ENCODE measurements at regions not wholly inside any gene's neighbourhood (a gene's known extent, or its start where the extent isn't known, plus 50 kb on each side); places are given as distances from the start of the nearest gene placed in this dataset.

GRCh38 chr18:1294229-1294628 is 389.6 kb downstream of the ADCYAP1 start:
- Histone ChIP-seq H3K4me3 (no peak overlapping the region), H3K36me3 (no peaks in the 10 kb centered on the region), H3K9me3 (peaks cover 0 to 3% (median 0%) of the 10 kb centered on the region in 4 donors), H3K27ac (no peak overlapping the region), H3K27me3 (no peaks in the 10 kb centered on the region), H3K4me1 (no peaks in the 10 kb centered on the region)
- TF ChIP-seq EP300 (IDR thresholded peaks at IDR 0.05) (no peak), POLR2AphosphoS5 (IDR thresholded peaks at IDR 0.05) (no peak), POLR2A (IDR thresholded peaks at IDR 0.05) (no peak)
- TF ChIP-seq, protein P1, sequence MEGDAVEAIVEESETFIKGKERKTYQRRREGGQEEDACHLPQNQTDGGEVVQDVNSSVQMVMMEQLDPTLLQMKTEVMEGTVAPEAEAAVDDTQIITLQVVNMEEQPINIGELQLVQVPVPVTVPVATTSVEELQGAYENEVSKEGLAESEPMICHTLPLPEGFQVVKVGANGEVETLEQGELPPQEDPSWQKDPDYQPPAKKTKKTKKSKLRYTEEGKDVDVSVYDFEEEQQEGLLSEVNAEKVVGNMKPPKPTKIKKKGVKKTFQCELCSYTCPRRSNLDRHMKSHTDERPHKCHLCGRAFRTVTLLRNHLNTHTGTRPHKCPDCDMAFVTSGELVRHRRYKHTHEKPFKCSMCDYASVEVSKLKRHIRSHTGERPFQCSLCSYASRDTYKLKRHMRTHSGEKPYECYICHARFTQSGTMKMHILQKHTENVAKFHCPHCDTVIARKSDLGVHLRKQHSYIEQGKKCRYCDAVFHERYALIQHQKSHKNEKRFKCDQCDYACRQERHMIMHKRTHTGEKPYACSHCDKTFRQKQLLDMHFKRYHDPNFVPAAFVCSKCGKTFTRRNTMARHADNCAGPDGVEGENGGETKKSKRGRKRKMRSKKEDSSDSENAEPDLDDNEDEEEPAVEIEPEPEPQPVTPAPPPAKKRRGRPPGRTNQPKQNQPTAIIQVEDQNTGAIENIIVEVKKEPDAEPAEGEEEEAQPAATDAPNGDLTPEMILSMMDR (IDR thresholded peaks at IDR 0.05): no peak
- WGBS, 5 donors: 30 to 39% (median 34%) methylated on average over 4 of the region's 4 CpGs
- intact Hi-C loops (cut with DNase I; ENCODE audit: low total_unique reads): no loop called here
- DNase-seq: peak in 1 of 2 donors; percentile 3

GRCh38 chr18:1296237-1296636 is 391.6 kb downstream of the ADCYAP1 start:
- Histone ChIP-seq H3K9me3 (peaks cover 0 to 3% (median 0%) of the 10 kb centered on the region in 4 donors), H3K4me1 (no peaks in the 10 kb centered on the region), H3K36me3 (no peaks in the 10 kb centered on the region), H3K27me3 (no peaks in the 10 kb centered on the region), H3K4me3 (no peak overlapping the region), H3K27ac (no peak overlapping the region)
- TF ChIP-seq EP300 (IDR thresholded peaks at IDR 0.05) (no peak), POLR2AphosphoS5 (IDR thresholded peaks at IDR 0.05) (no peak)
- TF ChIP-seq, protein P1 (IDR thresholded peaks at IDR 0.05): no peak
- intact Hi-C loops (cut with DNase I; ENCODE audit: low total_unique reads): no loop called here
- WGBS, 5 donors: 69 to 76% (median 75%) methylated on average over 6 of the region's 6 CpGs
- DNase-seq: no peak

DNA sequence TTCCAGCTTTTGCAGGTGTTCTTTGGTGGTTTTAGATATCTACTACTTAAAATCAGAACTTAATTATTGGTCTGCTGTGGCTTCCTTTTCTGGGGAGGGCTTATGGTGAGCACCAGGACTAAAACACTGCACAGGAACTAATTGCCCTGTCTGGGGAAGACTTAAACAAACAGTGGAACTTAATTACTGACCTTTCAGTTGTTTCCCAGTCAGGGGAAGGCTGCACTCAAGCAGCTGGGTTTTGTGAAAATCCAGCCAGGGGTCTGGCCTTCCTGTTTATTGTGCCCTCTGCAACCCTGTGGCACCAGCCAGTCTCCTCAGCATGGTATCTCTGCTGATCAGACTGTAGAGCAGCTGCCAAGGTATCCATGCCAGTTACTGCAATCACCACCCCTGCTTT is 398.2 kb downstream of the ADCYAP1 start:
- DNase-seq: no peak

DNA sequence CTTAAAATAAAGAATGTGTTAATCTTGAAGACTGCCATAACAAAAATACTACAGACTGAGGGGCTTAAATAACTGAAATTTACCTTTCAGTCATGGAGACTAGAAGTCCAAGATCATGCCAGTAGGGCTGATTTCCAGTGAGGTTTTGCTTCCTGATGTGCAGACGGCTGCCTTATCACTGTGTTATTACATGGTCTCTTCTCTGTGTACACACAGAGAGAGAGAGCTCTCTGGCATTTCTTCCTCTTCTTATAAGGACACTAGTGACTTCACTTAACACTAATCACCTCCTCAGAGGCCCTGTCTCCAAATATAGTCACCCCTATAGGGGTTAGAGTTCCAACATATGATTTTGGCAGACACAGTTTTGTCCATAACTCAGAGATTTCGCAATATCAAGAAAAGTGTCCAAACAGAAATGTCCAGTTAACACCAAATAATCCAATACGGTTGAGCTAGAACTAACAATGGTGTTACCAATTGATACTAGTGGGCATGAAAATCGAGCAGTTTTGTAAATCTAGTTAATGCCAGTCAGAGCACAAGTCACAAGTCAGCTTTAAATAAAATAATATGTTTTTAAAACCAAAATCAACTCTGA is 399.8 kb downstream of the ADCYAP1 start:
- intact Hi-C loops (cut with DNase I; ENCODE audit: low total_unique reads): no loop called here
- H3K27me3 ChIP-seq: no peaks in the 10 kb centered on the region
- H3K4me3 ChIP-seq: no peak overlapping the region
- H3K27ac ChIP-seq: no peak overlapping the region
- DNase-seq: no peak
- peaks cover 0 to 6% (median 2%) of the 10 kb centered on the region in 4 donors for H3K9me3 ChIP-seq
- H3K36me3 ChIP-seq: no peaks in the 10 kb centered on the region
- TF ChIP-seq POLR2AphosphoS5 (IDR thresholded peaks at IDR 0.05) (no peak), POLR2A (IDR thresholded peaks at IDR 0.05) (no peak), EP300 (IDR thresholded peaks at IDR 0.05) (no peak)
- TF ChIP-seq, protein P1 (IDR thresholded peaks at IDR 0.05): no peak
- no peaks in the 10 kb centered on the region for H3K4me1 ChIP-seq
- WGBS, 5 donors: 38 to 55% (median 47%) methylated on average over 4 of the region's 4 CpGs

More for the DNA sequence above, 398.2 kb downstream of the ADCYAP1 start:
- Histone ChIP-seq H3K4me3 (no peak overlapping the region), H3K27ac (no peak overlapping the region), H3K36me3 (no peaks in the 10 kb centered on the region), H3K27me3 (no peaks in the 10 kb centered on the region), H3K4me1 (no peaks in the 10 kb centered on the region), H3K9me3 (peaks cover 0 to 6% (median 2%) of the 10 kb centered on the region in 4 donors)
- no peak for TF ChIP-seq POLR2AphosphoS5 (IDR thresholded peaks at IDR 0.05)
- intact Hi-C loops (cut with DNase I; ENCODE audit: low total_unique reads): no loop called here

DNA sequence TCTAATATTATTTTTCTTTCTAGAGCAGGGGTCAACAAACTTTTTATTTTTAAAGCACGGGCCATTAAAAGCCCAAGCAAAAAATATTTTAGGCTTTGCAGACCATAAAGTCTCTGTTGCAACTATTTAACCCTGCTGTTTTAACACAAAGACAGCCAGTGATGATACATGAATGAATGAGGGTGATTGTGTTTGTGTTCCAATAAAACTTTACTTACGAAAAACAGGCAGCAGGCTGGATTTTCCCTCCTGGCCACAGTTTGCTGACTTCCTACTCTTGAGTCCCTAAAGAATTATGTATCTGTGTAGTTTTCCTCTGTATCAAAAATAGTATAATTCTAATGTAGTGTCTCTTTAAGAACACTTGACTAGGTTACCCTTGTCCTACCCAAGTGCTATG is 402.0 kb downstream of the ADCYAP1 start:
- Histone ChIP-seq H3K27me3 (no peaks in the 10 kb centered on the region), H3K4me1 (no peaks in the 10 kb centered on the region), H3K36me3 (no peaks in the 10 kb centered on the region), H3K27ac (no peak overlapping the region), H3K4me3 (no peak overlapping the region), H3K9me3 (peaks cover 0 to 6% (median 2%) of the 10 kb centered on the region in 4 donors)
- DNase-seq: no peak
- WGBS, 5 donors: 73 to 88% (median 80%) methylated on average over 2 of the region's 2 CpGs
- TF ChIP-seq POLR2AphosphoS5 (IDR thresholded peaks at IDR 0.05): no peak
- TF ChIP-seq EP300 (IDR thresholded peaks at IDR 0.05): no peak
- TF ChIP-seq, protein P1 (IDR thresholded peaks at IDR 0.05): no peak
- no peak for TF ChIP-seq POLR2A (IDR thresholded peaks at IDR 0.05)
- intact Hi-C loops (cut with DNase I; ENCODE audit: low total_unique reads): no loop called here

Measured in stomach (tissue), 8 donors.